ENCODE measurements at regions not wholly inside any gene's neighbourhood (a gene's known extent, or its start where the extent isn't known, plus 50 kb on each side); places are given as distances from the start of the nearest gene placed in this dataset.

DNA sequence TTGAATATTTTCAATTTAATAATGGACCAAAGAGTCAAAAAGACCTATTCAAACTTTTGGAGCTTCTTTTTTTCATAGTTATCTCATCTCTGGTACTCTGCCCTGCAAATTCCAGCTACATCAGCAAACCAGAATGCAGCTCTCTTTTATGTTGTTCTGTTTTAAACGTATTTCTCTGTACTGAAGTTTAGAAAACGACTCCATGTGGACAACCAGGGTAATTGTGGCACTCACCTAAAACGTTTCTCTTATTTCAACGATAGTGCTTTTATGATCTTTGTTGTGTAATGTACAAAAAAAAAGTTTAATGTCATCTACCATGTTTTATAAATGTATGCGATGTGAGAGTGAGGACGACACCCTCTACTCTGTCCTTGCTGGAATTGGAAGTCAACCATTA is 1472.3 kb upstream of the GBE1 start:
- Histone ChIP-seq H3K27me3 (ENCODE audit: control insufficient read depth, extremely low read depth, insufficient read depth, low read length) (no peaks in the 10 kb centered on the region), H4K20me1 (ENCODE audit: control insufficient read depth, extremely low read depth, insufficient read depth, low read length) (no peaks in the 10 kb centered on the region), H2AFZ (ENCODE audit: control insufficient read depth, low read length) (no peak overlapping the region), H3K9me3 (ENCODE audit: control insufficient read depth, low read depth, low read length) (no peaks in the 10 kb centered on the region), H3K9ac (ENCODE audit: control insufficient read depth, extremely low read depth, insufficient read depth, low read length) (no peak overlapping the region), H3K4me3 (ENCODE audit: control insufficient read depth in 2 of 3, extremely low read depth in 1 of 3, insufficient read depth in 2 of 3, low read depth in 1 of 3, low read length in 3 of 3) (no peak overlapping the region), H3K4me2 (ENCODE audit: control insufficient read depth, extremely low read depth, insufficient read depth, low read depth, low read length) (no peak overlapping the region), H3K36me3 (ENCODE audit: control insufficient read depth in 2 of 2, extremely low read depth in 1 of 2, insufficient read depth in 2 of 2, low read length in 2 of 2) (no peaks in the 10 kb centered on the region), H3K9me1 (ENCODE audit: control insufficient read depth, extremely low read depth, insufficient read depth, low read length) (no peaks in the 10 kb centered on the region), H3K79me2 (ENCODE audit: control insufficient read depth, insufficient read depth, low read length) (no peaks in the 10 kb centered on the region), H3K27ac (ENCODE audit: control insufficient read depth, insufficient read depth, low read length) (no peak overlapping the region), H3K4me1 (ENCODE audit: control insufficient read depth, extremely low read depth, insufficient read depth, low read length) (no peaks in the 10 kb centered on the region)
- no peak for FAIRE-seq
- TF ChIP-seq, protein P1, sequence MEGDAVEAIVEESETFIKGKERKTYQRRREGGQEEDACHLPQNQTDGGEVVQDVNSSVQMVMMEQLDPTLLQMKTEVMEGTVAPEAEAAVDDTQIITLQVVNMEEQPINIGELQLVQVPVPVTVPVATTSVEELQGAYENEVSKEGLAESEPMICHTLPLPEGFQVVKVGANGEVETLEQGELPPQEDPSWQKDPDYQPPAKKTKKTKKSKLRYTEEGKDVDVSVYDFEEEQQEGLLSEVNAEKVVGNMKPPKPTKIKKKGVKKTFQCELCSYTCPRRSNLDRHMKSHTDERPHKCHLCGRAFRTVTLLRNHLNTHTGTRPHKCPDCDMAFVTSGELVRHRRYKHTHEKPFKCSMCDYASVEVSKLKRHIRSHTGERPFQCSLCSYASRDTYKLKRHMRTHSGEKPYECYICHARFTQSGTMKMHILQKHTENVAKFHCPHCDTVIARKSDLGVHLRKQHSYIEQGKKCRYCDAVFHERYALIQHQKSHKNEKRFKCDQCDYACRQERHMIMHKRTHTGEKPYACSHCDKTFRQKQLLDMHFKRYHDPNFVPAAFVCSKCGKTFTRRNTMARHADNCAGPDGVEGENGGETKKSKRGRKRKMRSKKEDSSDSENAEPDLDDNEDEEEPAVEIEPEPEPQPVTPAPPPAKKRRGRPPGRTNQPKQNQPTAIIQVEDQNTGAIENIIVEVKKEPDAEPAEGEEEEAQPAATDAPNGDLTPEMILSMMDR (optimal IDR thresholded peaks at IDR 0.05 in 1 of 3, IDR thresholded peaks at IDR 0.05 in 1 of 3, conservative IDR thresholded peaks at IDR 0.05 in 1 of 3; ENCODE audit: extremely low read depth in 1 of 3, insufficient read depth in 2 of 3, low read length in 3 of 3), result no peak
- no peak for TF ChIP-seq EZH2 (IDR thresholded peaks at IDR 0.05; ENCODE audit: low read length)
- no peak for DNase-seq (ENCODE audit: low read depth, low spot score)
- dilution Hi-C loops (cut with MboI; ENCODE audit: extremely low pct_ligation_motif_present, low sequenced_read_pairs), result no loop called here

DNA sequence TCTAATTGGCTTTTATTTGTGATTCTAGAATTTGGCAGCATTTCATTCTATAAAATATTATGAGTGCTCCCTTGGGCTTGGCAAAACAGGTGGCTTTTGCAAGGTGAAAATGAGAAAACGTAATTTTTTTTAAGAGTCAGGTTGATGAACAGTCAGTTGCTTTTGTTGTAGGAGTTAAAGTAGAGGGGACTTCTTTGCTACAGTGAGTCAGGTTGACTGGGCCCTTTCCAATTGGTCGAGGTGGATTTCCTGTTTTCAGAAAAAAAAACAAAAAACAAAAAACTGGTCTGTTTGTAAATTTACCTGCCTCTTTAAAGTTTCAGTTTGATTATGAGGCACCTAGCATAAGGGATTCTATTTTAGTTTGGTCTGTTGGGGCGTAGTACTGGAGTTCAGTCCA is 1469.4 kb upstream of the GBE1 start:
- DNase-seq (ENCODE audit: low read depth, low spot score) (no peak), FAIRE-seq (no peak)
- Histone ChIP-seq H3K9ac (ENCODE audit: control insufficient read depth, extremely low read depth, insufficient read depth, low read length) (no peak overlapping the region), H3K27me3 (ENCODE audit: control insufficient read depth, extremely low read depth, insufficient read depth, low read length) (no peaks in the 10 kb centered on the region), H3K36me3 (ENCODE audit: control insufficient read depth in 2 of 2, extremely low read depth in 1 of 2, insufficient read depth in 2 of 2, low read length in 2 of 2) (no peaks in the 10 kb centered on the region), H3K4me1 (ENCODE audit: control insufficient read depth, extremely low read depth, insufficient read depth, low read length) (no peaks in the 10 kb centered on the region), H3K9me3 (ENCODE audit: control insufficient read depth, low read depth, low read length) (no peaks in the 10 kb centered on the region), H3K79me2 (ENCODE audit: control insufficient read depth, insufficient read depth, low read length) (no peaks in the 10 kb centered on the region), H2AFZ (ENCODE audit: control insufficient read depth, low read length) (no peak overlapping the region), H3K4me2 (ENCODE audit: control insufficient read depth, extremely low read depth, insufficient read depth, low read depth, low read length) (no peak overlapping the region), H4K20me1 (ENCODE audit: control insufficient read depth, extremely low read depth, insufficient read depth, low read length) (no peaks in the 10 kb centered on the region), H3K27ac (ENCODE audit: control insufficient read depth, insufficient read depth, low read length) (no peak overlapping the region), H3K4me3 (ENCODE audit: control insufficient read depth in 2 of 3, extremely low read depth in 1 of 3, insufficient read depth in 2 of 3, low read depth in 1 of 3, low read length in 3 of 3) (no peak overlapping the region), H3K9me1 (ENCODE audit: control insufficient read depth, extremely low read depth, insufficient read depth, low read length) (no peaks in the 10 kb centered on the region)
- TF ChIP-seq, protein P1 (optimal IDR thresholded peaks at IDR 0.05 in 1 of 3, IDR thresholded peaks at IDR 0.05 in 1 of 3, conservative IDR thresholded peaks at IDR 0.05 in 1 of 3; ENCODE audit: extremely low read depth in 1 of 3, insufficient read depth in 2 of 3, low read length in 3 of 3), result no peak
- no peak for TF ChIP-seq EZH2 (IDR thresholded peaks at IDR 0.05; ENCODE audit: low read length)
- dilution Hi-C loops (cut with MboI; ENCODE audit: extremely low pct_ligation_motif_present, low sequenced_read_pairs), result no loop called here

Data from keratinocyte (primary cell).